Esophagus squamous epithelium (tissue), 4 donors: ENCODE measurements at regions not wholly inside any gene's neighbourhood (a gene's known extent, or its start where the extent isn't known, plus 50 kb on each side); places are given as distances from the start of the nearest gene placed in this dataset.

Source experiments
- CTCF ChIP-seq, 6 experiments: fragments of 450-650 bp in 4 of 6; fragments of 200-600 bp in 2 of 6; sonication (generic) in 2 of 6; IDR thresholded peaks; one replicate each; pipeline ENCODE4 v1.5.1; 2016 to 2019; ENCODE audit warnings: antibody characterized with exemption in 6 of 6, mild to moderate bottlenecking in 4 of 6, moderate library complexity in 4 of 6
- POLR2A ChIP-seq, 4 donors: fragments of 450-650 bp; IDR thresholded peaks; one replicate each; pipeline ENCODE4 v1.6.1; 2017; ENCODE audit warnings: antibody characterized with exemption in 4 of 4, mild to moderate bottlenecking in 4 of 4, moderate library complexity in 3 of 4

- no peak for TF ChIP-seq POLR2A (IDR thresholded peaks at IDR 0.05)
- no peak for TF ChIP-seq CTCF (IDR thresholded peaks at IDR 0.05)
Measured at GRCh38 chr4:30882995-30883675, 163.0 kb downstream of the PCDH7 start.
